Endodermal cell (in vitro differentiated cells): ENCODE measurements at regions not wholly inside any gene's neighbourhood (a gene's known extent, or its start where the extent isn't known, plus 50 kb on each side); places are given as distances from the start of the nearest gene placed in this dataset.

Source experiments
- DNase-seq: peaks from one replicate; pipeline ENCODE4 v3.0.0-alpha.2; 2017
- H3K27ac ChIP-seq: 2 replicates; pipeline ENCODE4 v1.5.1; 2013; ENCODE audit warnings: mild to moderate bottlenecking, low read depth, low read length, moderate library complexity
- H3K27me3 ChIP-seq: 2 replicates; pipeline ENCODE4 v1.6.1; 2013; ENCODE audit warnings: mild to moderate bottlenecking, low read length, moderate library complexity; ENCODE audit not compliant: insufficient read depth, control insufficient read depth, poor library complexity, severe bottlenecking
- H3K36me3 ChIP-seq: 2 replicates; pipeline ENCODE4 v1.7.0; 2013; ENCODE audit warnings: mild to moderate bottlenecking, low read length, moderate library complexity; ENCODE audit not compliant: control insufficient read depth, insufficient read depth
- H3K4me1 ChIP-seq: one replicate; pipeline ENCODE4 v1.7.0; 2013; ENCODE audit warnings: low read length; ENCODE audit not compliant: control insufficient read depth, insufficient read depth
- H3K4me3 ChIP-seq: 2 replicates; pipeline ENCODE4 v1.5.1; 2013; ENCODE audit warnings: mild to moderate bottlenecking, low read length, moderate library complexity
- H3K9ac ChIP-seq: 2 replicates; pipeline ENCODE4 v1.6.1; 2013; ENCODE audit warnings: mild to moderate bottlenecking, low read length, moderate library complexity; ENCODE audit not compliant: poor library complexity, severe bottlenecking; ENCODE audit errors: extremely low read depth
- H3K9me3 ChIP-seq: 2 replicates; pipeline ENCODE4 v1.6.1; 2013; ENCODE audit warnings: mild to moderate bottlenecking, low read length, moderate library complexity; ENCODE audit not compliant: control insufficient read depth
- H3K27ac Mint-ChIP-seq: 2 replicates; pipeline ENCODE4 v1.8.0; 2020; ENCODE audit warnings: mixed read lengths
- H3K27me3 Mint-ChIP-seq: 2 replicates; pipeline ENCODE4 v1.8.0; 2021; ENCODE audit warnings: mild to moderate bottlenecking, mixed read lengths; ENCODE audit not compliant: insufficient read depth
- H3K36me3 Mint-ChIP-seq: 2 replicates; pipeline ENCODE4 v1.8.0; 2020; ENCODE audit warnings: low read depth, mixed read lengths
- H3K4me1 Mint-ChIP-seq: 2 replicates; pipeline ENCODE4 v1.8.0; 2020; ENCODE audit warnings: mixed read lengths
- H3K4me3 Mint-ChIP-seq: 2 replicates; pipeline ENCODE4 v1.8.0; 2020; ENCODE audit warnings: mild to moderate bottlenecking, moderate library complexity, mixed read lengths
- H3K9me3 Mint-ChIP-seq: 2 replicates; pipeline ENCODE4 v1.8.0; 2020; ENCODE audit warnings: mild to moderate bottlenecking, mixed read lengths
- CTCF ChIP-seq: fragments of 200-600 bp; sonication (generic); conservative IDR thresholded peaks from 2 replicates; pipeline ENCODE4 v1.5.0; 2021; ENCODE audit warnings: antibody characterized with exemption, mild to moderate bottlenecking
- WGBS, 2 experiments: methylation state at CpG; one replicate each; pipeline versions ENCODE4 v1.1.5 to v1.1.7; 2013; ENCODE audit warnings: missing lambda C conversion rate in 2 of 2, mixed read lengths in 1 of 2; ENCODE audit not compliant: insufficient coverage in 1 of 2, insufficient read length in 1 of 2; 5-methylcytosine and 5-hydroxymethylcytosine counted together

GRCh38 chr17:51385208-51385607, 124.9 kb downstream of the UTP18 start:
- Mint-ChIP-seq H3K36me3 (no peaks in the 10 kb centered on the region), H3K27ac (no peak overlapping the region), H3K9me3 (no peaks in the 10 kb centered on the region), H3K4me1 (no peaks in the 10 kb centered on the region), H3K27me3 (peaks cover 4% of the 10 kb centered on the region), H3K4me3 (no peak overlapping the region)
- Histone ChIP-seq H3K36me3 (no peaks in the 10 kb centered on the region), H3K9me3 (no peaks in the 10 kb centered on the region), H3K27ac (no peak overlapping the region), H3K9ac (no peak overlapping the region), H3K4me3 (no peak overlapping the region), H3K4me1 (no peaks in the 10 kb centered on the region), H3K27me3 (no peaks in the 10 kb centered on the region)
- TF ChIP-seq CTCF, result no peak
- WGBS, 2 experiments, result 90 to 95% methylated on average over 12 to 20 of the region's 20 CpGs
- DNase-seq, result no peak

GRCh38 chr17:51387582-51387981, 127.2 kb downstream of the UTP18 start:
- no peak overlapping the region for H3K27ac ChIP-seq
- WGBS, 2 experiments, result 93 to 96% methylated on average over 4 of the region's 4 CpGs
- no peaks in the 10 kb centered on the region for H3K4me1 ChIP-seq
- Mint-ChIP-seq H3K4me3 (no peak overlapping the region), H3K9me3 (no peaks in the 10 kb centered on the region), H3K27ac (no peak overlapping the region), H3K4me1 (no peaks in the 10 kb centered on the region), H3K27me3 (peaks cover 11% of the 10 kb centered on the region), H3K36me3 (no peaks in the 10 kb centered on the region)
- TF ChIP-seq CTCF, result no peak
- no peaks in the 10 kb centered on the region for H3K36me3 ChIP-seq
- no peaks in the 10 kb centered on the region for H3K9me3 ChIP-seq
- DNase-seq, result no peak
- no peaks in the 10 kb centered on the region for H3K27me3 ChIP-seq
- no peak overlapping the region for H3K4me3 ChIP-seq
- H3K9ac ChIP-seq, result no peak overlapping the region

- H3K27me3 Mint-ChIP-seq, result peaks cover 11% of the 10 kb centered on the region
- no peaks in the 10 kb centered on the region for H3K36me3 ChIP-seq
- no peak overlapping the region for H3K9ac ChIP-seq
- H3K9me3 Mint-ChIP-seq, result no peaks in the 10 kb centered on the region
- H3K4me1 Mint-ChIP-seq, result no peaks in the 10 kb centered on the region
- 93 to 100% methylated on average over 1 to 2 of the region's 2 CpGs for WGBS, 2 experiments
- DNase-seq, result no peak
- no peak for TF ChIP-seq CTCF
- no peaks in the 10 kb centered on the region for H3K27me3 ChIP-seq
- no peak overlapping the region for H3K4me3 ChIP-seq
- no peak overlapping the region for H3K27ac Mint-ChIP-seq
- no peaks in the 10 kb centered on the region for H3K4me1 ChIP-seq
- H3K9me3 ChIP-seq, result no peaks in the 10 kb centered on the region
- no peak overlapping the region for H3K4me3 Mint-ChIP-seq
- H3K27ac ChIP-seq, result no peak overlapping the region
- H3K36me3 Mint-ChIP-seq, result no peaks in the 10 kb centered on the region
Measured at GRCh38 chr17:51387986-51388385, 127.6 kb downstream of the UTP18 start.
